ENCODE measurements at regions not wholly inside any gene's neighbourhood (a gene's known extent, or its start where the extent isn't known, plus 50 kb on each side); places are given as distances from the start of the nearest gene placed in this dataset.

DNA sequence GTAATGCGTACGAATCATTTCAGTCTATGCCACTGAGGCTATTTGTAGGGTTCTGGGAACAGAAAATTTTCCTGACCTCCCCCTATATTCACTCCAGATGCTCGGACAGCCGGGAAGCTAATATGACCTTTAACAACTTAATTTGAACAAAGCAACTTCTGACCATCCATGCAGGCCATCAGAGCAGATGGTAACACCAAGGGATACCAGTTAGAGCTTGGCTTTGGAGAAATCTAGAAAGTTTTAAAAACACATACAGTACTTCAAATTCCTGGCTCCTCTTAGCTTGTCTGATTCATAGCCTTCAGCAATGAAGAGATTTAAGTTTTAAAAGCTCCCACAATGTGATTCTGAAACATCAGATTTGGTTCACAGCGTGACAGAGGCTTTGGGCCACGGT, 257.3 kb downstream of the GPAM start:
- Histone ChIP-seq H3K36me3 (no peaks in the 10 kb centered on the region), H3K27me3 (no peaks in the 10 kb centered on the region), H3K4me3 (no peak overlapping the region), H3K9me3 (no peaks in the 10 kb centered on the region)
- DNase-seq = no peak

DNA sequence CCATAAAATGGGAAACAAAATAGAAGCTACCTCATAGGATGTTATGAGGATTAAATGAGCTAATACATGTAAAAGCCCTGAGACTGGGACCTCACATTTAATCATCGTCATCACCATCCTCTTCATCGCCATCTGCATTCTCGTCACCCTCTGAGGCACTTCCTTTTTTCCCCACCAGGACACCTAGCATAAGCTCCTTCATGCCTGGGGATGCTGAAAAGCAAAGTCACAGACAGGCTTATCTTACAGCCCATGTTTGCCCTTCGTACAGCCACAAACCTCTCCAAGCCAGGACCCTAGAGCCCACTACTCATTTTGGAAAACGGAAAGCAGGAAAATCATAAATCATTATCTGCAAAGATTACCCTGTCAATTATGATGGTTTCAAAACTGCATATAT, 249.6 kb downstream of the GPAM start:
- Histone ChIP-seq H3K27me3 (no peaks in the 10 kb centered on the region; the same call in 1 of the 2 replicates), H3K36me3 (no peaks in the 10 kb centered on the region), H3K4me3 (no peak overlapping the region), H3K9me3 (no peaks in the 10 kb centered on the region)
- DNase-seq = no peak

- no peak overlapping the region for H3K4me3 ChIP-seq
- H3K9me3 ChIP-seq = no peaks in the 10 kb centered on the region
- no peaks in the 10 kb centered on the region; the same call in 1 of the 2 replicates for H3K27me3 ChIP-seq
- H3K36me3 ChIP-seq = no peaks in the 10 kb centered on the region
- no peak for DNase-seq
These were observed 248.6 kb downstream of the GPAM start for GRCh38 chr10:111934931-111935330.

GRCh38 chr10:111936143-111936542, 247.4 kb downstream of the GPAM start:
- Histone ChIP-seq H3K27me3 (no peaks in the 10 kb centered on the region; the same call in 1 of the 2 replicates), H3K9me3 (no peaks in the 10 kb centered on the region), H3K36me3 (no peaks in the 10 kb centered on the region), H3K4me3 (no peak overlapping the region)
- no peak for DNase-seq

DNA sequence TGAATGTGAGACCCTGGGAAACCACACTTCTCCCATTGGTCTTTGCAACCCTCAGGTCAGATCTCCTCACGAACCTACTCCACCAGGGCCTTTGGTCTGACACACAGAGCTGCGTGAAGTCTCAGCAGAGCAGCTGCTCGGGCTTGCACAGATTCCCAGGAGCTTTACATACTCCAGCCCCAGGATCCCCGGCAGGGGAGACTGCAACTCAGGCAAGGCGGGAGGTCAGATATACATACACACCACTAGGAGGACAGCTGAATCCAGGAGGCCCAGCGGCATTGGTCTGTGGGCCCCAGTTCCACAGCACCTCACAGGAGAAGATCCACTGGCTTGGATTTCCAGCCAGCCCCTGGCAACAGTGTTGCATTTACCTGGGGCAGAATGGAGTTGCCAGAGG, 239.2 kb downstream of the GPAM start:
- Histone ChIP-seq H3K27me3 (no peaks in the 10 kb centered on the region), H3K9me3 (no peaks in the 10 kb centered on the region), H3K36me3 (no peaks in the 10 kb centered on the region), H3K4me3 (no peak overlapping the region)
- DNase-seq = no peak

GRCh38 chr10:111953949-111954348, 229.6 kb downstream of the GPAM start:
- Histone ChIP-seq H3K4me3 (no peak overlapping the region), H3K36me3 (no peaks in the 10 kb centered on the region), H3K9me3 (no peaks in the 10 kb centered on the region), H3K27me3 (no peaks in the 10 kb centered on the region)
- DNase-seq = no peak

DNA sequence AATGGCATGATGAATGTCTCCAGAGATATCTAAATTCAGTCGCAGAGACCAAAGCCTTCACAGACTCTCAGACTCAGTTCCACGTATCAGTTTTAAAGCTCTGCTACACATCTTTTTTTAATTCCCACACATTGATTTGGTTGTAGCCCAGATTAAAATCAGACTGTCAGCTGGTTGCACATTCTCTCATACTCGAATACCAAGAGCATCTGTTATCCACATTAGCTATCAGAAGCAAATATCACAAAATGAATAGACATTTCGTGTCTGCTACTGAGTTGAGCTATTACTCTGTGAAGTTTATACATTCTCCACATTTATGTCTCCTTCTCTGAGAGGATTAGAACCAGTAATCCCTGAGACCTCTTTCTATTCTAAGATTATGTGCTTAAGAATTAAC, 229.2 kb downstream of the GPAM start:
- H3K27me3 ChIP-seq = no peaks in the 10 kb centered on the region
- DNase-seq = no peak
- no peak overlapping the region for H3K4me3 ChIP-seq
- H3K36me3 ChIP-seq = no peaks in the 10 kb centered on the region
- no peaks in the 10 kb centered on the region for H3K9me3 ChIP-seq

DNA sequence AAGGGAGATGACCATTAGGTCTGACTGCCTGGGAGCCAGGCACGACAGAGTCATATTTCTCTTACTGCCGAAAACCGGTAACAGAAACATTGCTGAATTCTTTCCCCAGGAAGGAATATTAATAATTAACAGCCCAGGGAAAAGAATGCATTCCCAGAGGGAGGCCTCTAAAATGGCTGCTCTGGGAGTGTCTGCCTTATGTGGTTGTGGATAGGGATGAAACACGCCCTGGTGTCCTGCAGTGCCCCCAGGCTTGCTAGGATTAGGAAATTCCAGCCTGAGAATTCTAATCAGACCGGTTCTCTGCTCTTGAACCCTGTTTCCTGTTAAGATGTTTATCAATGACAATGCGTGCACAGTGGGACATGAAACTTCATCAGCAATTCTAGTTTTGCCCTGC, 226.7 kb downstream of the GPAM start:
- no peak overlapping the region for H3K4me3 ChIP-seq
- no peaks in the 10 kb centered on the region for H3K36me3 ChIP-seq
- no peaks in the 10 kb centered on the region for H3K27me3 ChIP-seq
- H3K9me3 ChIP-seq = no peaks in the 10 kb centered on the region
- no peak for DNase-seq

- Histone ChIP-seq H3K36me3 (no peaks in the 10 kb centered on the region), H3K4me3 (no peak overlapping the region), H3K9me3 (no peaks in the 10 kb centered on the region), H3K27me3 (no peaks in the 10 kb centered on the region)
- no peak for DNase-seq
These were observed 220.6 kb downstream of the GPAM start for GRCh38 chr10:111962951-111963350.

DNA sequence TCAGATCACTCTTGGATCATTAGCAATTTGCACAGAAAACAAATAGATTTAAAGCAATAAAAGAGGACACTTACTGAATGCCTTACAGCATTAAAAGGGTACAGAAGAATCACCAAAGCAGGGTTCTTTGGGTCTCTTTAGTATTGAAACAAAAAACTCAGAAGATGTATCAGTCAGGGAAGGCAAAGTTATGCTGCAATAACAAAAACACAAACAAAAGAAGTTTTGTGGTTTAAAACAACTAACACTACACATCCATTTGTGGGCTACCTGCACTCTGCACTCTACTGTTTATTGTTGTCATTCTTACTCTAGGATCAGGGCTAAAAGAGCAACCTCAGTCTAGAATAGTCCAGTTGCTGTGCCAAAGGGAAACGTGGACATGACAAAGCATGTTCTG, 216.4 kb downstream of the GPAM start:
- no peaks in the 10 kb centered on the region for H3K27me3 ChIP-seq
- no peaks in the 10 kb centered on the region for H3K9me3 ChIP-seq

DNA sequence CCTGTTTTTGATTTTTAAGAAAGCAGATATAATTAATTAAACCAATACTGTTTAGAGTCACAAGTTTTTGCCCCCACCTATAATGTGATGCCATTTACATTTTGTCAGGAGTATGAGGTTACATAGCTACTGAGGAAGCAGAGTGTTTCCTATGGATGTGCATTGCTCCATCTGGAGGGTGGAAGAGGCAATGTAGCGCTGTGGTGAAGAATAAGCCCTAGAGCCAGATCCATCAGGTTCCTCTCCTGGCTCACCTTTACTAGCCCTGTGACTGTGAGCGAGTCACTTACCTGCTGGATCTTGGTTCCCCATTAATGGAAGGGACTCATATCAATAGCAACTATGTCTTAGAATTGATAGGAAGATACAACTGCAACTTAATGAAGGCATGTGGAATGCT, 216.0 kb downstream of the GPAM start:
- Histone ChIP-seq H3K36me3 (no peaks in the 10 kb centered on the region), H3K27me3 (no peaks in the 10 kb centered on the region), H3K4me3 (no peak overlapping the region), H3K9me3 (no peaks in the 10 kb centered on the region)
- no peak for DNase-seq

More for the DNA sequence above, 216.4 kb downstream of the GPAM start:
- H3K36me3 ChIP-seq = no peaks in the 10 kb centered on the region
- no peak for DNase-seq
- no peak overlapping the region for H3K4me3 ChIP-seq

DNA sequence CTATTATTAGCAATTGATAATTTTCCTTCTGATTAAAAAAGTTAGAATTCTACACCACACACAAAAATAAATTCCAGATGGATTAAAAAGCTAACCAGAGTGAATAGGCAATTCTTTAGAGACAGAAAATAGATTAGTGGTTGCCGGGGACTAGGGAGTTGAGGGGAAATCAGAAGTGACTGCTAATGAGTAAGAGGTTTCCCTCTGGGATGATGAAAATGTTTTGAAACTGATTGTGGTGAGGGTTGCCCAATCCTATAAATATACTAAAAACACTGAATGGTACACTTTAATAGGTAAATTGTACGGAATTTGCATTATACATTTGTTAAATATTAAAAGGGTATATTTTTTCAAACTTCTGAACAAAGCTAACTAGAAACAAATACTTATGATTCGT, 214.9 kb downstream of the GPAM start:
- no peak overlapping the region for H3K4me3 ChIP-seq
- H3K36me3 ChIP-seq = no peaks in the 10 kb centered on the region
- H3K27me3 ChIP-seq = no peaks in the 10 kb centered on the region
- DNase-seq = no peak
- no peaks in the 10 kb centered on the region for H3K9me3 ChIP-seq

DNA sequence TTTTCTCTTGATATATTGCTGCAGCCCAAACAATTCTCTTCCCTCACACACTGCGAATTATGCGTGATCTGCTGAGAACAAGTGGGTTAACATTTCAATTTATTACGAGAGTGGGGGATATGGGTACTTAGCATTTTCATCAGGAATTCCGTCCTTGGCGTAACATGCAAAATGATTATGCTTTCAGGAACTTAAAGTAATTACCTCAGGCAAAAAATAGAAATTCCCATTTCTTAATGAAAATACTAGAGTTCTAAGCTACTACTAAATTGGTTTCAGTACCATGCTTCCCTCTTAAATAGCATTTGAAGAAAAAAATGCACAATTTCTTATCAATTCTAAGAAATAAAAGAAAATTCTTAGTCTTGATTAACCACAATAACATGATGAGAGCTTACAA, 213.5 kb downstream of the GPAM start:
- no peaks in the 10 kb centered on the region for H3K36me3 ChIP-seq
- no peak for DNase-seq
- no peaks in the 10 kb centered on the region for H3K27me3 ChIP-seq
- no peak overlapping the region for H3K4me3 ChIP-seq
- H3K9me3 ChIP-seq = no peaks in the 10 kb centered on the region

GRCh38 chr10:111972109-111972508, 211.5 kb downstream of the GPAM start:
- Histone ChIP-seq H3K9me3 (no peaks in the 10 kb centered on the region), H3K4me3 (no peak overlapping the region), H3K36me3 (no peaks in the 10 kb centered on the region), H3K27me3 (no peaks in the 10 kb centered on the region)
- DNase-seq = peak; percentile 35

GRCh38 chr10:111973306-111973705, 210.3 kb downstream of the GPAM start:
- no peak overlapping the region for H3K4me3 ChIP-seq
- no peaks in the 10 kb centered on the region for H3K36me3 ChIP-seq
- peak; percentile 7 for DNase-seq
- no peaks in the 10 kb centered on the region for H3K9me3 ChIP-seq
- H3K27me3 ChIP-seq = no peaks in the 10 kb centered on the region

- Histone ChIP-seq H3K27me3 (no peaks in the 10 kb centered on the region), H3K4me3 (no peak overlapping the region), H3K36me3 (no peaks in the 10 kb centered on the region), H3K9me3 (no peaks in the 10 kb centered on the region)
- DNase-seq = no peak
These were observed 209.7 kb downstream of the GPAM start for GRCh38 chr10:111973826-111974225.

GRCh38 chr10:111974325-111974724, 209.2 kb downstream of the GPAM start:
- DNase-seq = peak; percentile 11
- Histone ChIP-seq H3K9me3 (no peaks in the 10 kb centered on the region), H3K4me3 (no peak overlapping the region), H3K27me3 (no peaks in the 10 kb centered on the region), H3K36me3 (no peaks in the 10 kb centered on the region)

- no peak for DNase-seq
- Histone ChIP-seq H3K27me3 (no peaks in the 10 kb centered on the region), H3K36me3 (no peaks in the 10 kb centered on the region), H3K4me3 (no peak overlapping the region), H3K9me3 (no peaks in the 10 kb centered on the region)
These were observed 207.0 kb downstream of the GPAM start for GRCh38 chr10:111976557-111976956.

DNA sequence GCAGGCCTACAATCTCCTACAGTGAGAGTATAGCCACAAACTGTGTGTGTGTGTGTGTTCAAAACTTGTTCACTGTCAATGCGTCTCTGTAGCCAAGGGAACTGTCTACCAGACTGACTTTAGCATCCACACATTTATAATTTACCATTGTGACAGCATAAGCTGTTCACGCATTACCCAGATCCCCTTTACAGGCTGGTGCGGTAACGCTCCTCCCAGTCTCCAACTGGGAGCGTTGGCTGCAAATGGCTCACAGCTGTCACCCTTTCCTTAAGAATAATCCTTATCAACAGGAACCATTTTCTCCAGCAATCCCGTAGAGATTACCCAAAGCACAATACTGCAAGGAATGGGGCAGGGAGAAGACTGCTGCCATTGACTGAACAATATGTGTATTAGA, 199.5 kb downstream of the GPAM start:
- Histone ChIP-seq H3K27me3 (no peaks in the 10 kb centered on the region), H3K36me3 (no peaks in the 10 kb centered on the region), H3K9me3 (no peaks in the 10 kb centered on the region), H3K4me3 (no peak overlapping the region)
- DNase-seq = no peak
